HG03378 (cell line): ENCODE measurements at regions not wholly inside any gene's neighbourhood (a gene's known extent, or its start where the extent isn't known, plus 50 kb on each side); places are given as distances from the start of the nearest gene placed in this dataset.

Experiments used
- ATAC-seq: cut with Tn5 transposase; IDR thresholded peaks from one replicate; pipeline ENCODE4 v1.9.1; 2021; ENCODE audit warnings: mild to moderate bottlenecking, moderate library complexity; ENCODE audit not compliant: unreplicated experiment

- ATAC-seq, result peak; percentile 88
Observed at GRCh38 chr2:40507432-40507831, 55.5 kb upstream of the SLC8A1 start.

- no peak for ATAC-seq
Observed at GRCh38 chr2:40510304-40510703, 58.4 kb upstream of the SLC8A1 start.

GRCh38 chr2:40511661-40512213, 59.8 kb upstream of the SLC8A1 start:
- no peak for ATAC-seq

GRCh38 chr2:40512256-40512655, 60.4 kb upstream of the SLC8A1 start:
- no peak for ATAC-seq

- no peak for ATAC-seq
Observed at GRCh38 chr2:40513201-40513600, 61.3 kb upstream of the SLC8A1 start.

- ATAC-seq, result no peak
Observed at GRCh38 chr2:40516604-40517003, 64.7 kb upstream of the SLC8A1 start.

GRCh38 chr2:40528564-40528963, 76.7 kb upstream of the SLC8A1 start:
- no peak for ATAC-seq

- no peak for ATAC-seq
Observed at GRCh38 chr2:40531359-40531758, 79.5 kb upstream of the SLC8A1 start.

GRCh38 chr2:40534528-40534927, 82.6 kb upstream of the SLC8A1 start:
- no peak for ATAC-seq

- no peak for ATAC-seq
Observed at GRCh38 chr2:40535972-40536371, 84.1 kb upstream of the SLC8A1 start.

- no peak for ATAC-seq
Observed at GRCh38 chr2:40540026-40540425, 88.1 kb upstream of the SLC8A1 start.

- ATAC-seq, result no peak
Observed at GRCh38 chr2:40543381-40543780, 91.5 kb upstream of the SLC8A1 start.

GRCh38 chr2:40544072-40544471, 92.2 kb upstream of the SLC8A1 start:
- ATAC-seq, result no peak

GRCh38 chr2:40545645-40546044, 93.8 kb upstream of the SLC8A1 start:
- no peak for ATAC-seq

GRCh38 chr2:40546439-40547191, 94.7 kb upstream of the SLC8A1 start:
- ATAC-seq, result no peak

- no peak for ATAC-seq
Observed at GRCh38 chr2:40548521-40548920, 96.6 kb upstream of the SLC8A1 start.

- no peak for ATAC-seq
Observed at GRCh38 chr2:40550085-40550484, 98.2 kb upstream of the SLC8A1 start.

- no peak for ATAC-seq
Observed at GRCh38 chr2:40551081-40551480, 99.2 kb upstream of the SLC8A1 start.

- peak; percentile 94 for ATAC-seq
Observed at GRCh38 chr2:40554665-40555294, 102.9 kb upstream of the SLC8A1 start.

- no peak for ATAC-seq
Observed at GRCh38 chr2:40556293-40556692, 104.4 kb upstream of the SLC8A1 start.

- no peak for ATAC-seq
Observed at GRCh38 chr2:40556739-40557138, 104.8 kb upstream of the SLC8A1 start.

- ATAC-seq, result no peak
Observed at GRCh38 chr2:40558761-40559160, 106.9 kb upstream of the SLC8A1 start.
